ENCODE measurements at regions not wholly inside any gene's neighbourhood (a gene's known extent, or its start where the extent isn't known, plus 50 kb on each side); places are given as distances from the start of the nearest gene placed in this dataset.
"Not testable (repeated sequence)": the region's sequence is repeated elsewhere in the genome, so short reads cannot be mapped to it uniquely, and the experiment has no call there.

DNA sequence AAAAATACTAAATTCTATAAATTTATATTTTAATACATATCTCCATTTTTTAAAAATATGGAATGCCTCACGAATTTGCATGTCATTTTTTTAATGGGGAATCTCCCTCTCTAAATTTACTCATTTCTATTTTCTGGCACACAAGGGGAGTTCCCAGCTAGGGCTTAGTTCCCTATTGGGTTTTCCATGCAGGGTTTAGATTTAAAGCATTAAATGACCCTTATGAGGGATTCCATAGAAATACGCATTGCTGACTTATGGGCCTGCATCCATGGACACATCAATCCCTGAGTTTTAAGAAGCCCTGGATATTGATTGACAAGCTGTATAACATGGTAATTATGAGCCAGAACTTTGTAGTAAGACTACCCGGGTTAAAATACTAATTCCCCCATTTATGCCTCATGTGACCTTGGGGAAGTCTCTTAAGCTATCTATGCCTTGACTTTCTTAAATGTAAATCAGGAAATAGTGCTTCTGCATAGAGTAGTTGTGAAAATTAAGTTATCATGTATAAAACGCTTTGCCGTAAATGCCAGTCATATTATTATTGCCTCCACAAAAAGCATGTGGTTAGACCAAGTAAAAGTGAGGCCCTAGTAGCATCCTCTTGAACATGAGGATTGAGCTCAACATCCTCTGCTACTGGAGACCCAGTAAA is 78.8 kb upstream of the ANKRD1 start:
- in situ Hi-C loops (cut with MboI; ENCODE audit: low sequenced_read_pairs, unreplicated experiment): loop anchor here (10.0 kb wide), 1 partner anchor 245 kb away; no protein-coding TSS in a partner anchor
- TF ChIP-seq, protein P1, sequence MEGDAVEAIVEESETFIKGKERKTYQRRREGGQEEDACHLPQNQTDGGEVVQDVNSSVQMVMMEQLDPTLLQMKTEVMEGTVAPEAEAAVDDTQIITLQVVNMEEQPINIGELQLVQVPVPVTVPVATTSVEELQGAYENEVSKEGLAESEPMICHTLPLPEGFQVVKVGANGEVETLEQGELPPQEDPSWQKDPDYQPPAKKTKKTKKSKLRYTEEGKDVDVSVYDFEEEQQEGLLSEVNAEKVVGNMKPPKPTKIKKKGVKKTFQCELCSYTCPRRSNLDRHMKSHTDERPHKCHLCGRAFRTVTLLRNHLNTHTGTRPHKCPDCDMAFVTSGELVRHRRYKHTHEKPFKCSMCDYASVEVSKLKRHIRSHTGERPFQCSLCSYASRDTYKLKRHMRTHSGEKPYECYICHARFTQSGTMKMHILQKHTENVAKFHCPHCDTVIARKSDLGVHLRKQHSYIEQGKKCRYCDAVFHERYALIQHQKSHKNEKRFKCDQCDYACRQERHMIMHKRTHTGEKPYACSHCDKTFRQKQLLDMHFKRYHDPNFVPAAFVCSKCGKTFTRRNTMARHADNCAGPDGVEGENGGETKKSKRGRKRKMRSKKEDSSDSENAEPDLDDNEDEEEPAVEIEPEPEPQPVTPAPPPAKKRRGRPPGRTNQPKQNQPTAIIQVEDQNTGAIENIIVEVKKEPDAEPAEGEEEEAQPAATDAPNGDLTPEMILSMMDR (IDR thresholded peaks at IDR 0.05; ENCODE audit: borderline replicate concordance, control extremely low read depth, extremely low read depth, insufficient read depth, missing control alignments): no peak
- no peak for DNase-seq (ENCODE audit: low spot score)

DNA sequence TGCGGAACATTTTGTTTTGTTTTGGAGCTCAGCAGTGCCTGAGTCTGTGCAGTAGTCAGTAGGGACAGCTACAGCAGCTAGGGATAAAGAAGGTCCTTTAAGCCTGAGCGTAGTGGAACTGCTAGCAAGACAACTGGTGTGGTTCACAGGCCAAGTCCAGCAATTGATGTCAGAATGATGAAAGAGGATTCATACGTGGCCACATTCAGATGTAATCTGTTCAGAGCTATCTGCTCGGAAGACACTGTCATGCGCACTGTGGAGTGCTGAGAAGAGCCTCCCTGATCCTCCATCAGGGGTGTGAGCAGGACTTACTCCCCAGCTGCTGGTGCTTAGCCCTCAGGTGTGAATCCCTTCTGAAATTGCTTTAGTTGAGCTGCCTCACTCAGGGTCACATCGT is 79.6 kb upstream of the ANKRD1 start:
- in situ Hi-C loops (cut with MboI; ENCODE audit: low sequenced_read_pairs, unreplicated experiment): loop anchor here (10.0 kb wide), 1 partner anchor 244 kb away; no protein-coding TSS in a partner anchor
- DNase-seq (ENCODE audit: low spot score): no peak
- TF ChIP-seq, protein P1 (IDR thresholded peaks at IDR 0.05; ENCODE audit: borderline replicate concordance, control extremely low read depth, extremely low read depth, insufficient read depth, missing control alignments): no peak

DNA sequence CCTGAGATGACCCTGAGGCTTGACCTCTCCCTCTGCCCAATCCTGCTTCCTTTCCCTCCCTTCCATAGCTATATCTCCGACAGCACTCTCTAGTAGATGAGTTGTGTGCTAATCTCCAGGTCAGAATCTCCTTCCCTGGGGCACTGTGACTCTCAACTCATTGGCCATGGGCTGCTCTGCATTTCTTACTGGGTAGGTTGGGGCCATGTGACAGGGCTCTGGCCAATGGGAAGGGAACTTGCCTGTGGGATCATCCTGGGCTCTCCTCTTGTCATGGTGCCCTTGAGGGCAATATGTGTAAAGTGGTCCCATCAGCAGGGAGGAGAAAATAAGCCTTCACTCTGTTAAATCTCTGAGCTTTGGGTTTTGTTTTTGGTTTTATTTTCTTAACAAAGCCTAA is 80.1 kb upstream of the ANKRD1 start:
- TF ChIP-seq, protein P1 (IDR thresholded peaks at IDR 0.05; ENCODE audit: borderline replicate concordance, control extremely low read depth, extremely low read depth, insufficient read depth, missing control alignments): no peak
- DNase-seq (ENCODE audit: low spot score): no peak
- in situ Hi-C loops (cut with MboI; ENCODE audit: low sequenced_read_pairs, unreplicated experiment): loop anchor here (10.0 kb wide), 1 partner anchor 244 kb away; no protein-coding TSS in a partner anchor

DNA sequence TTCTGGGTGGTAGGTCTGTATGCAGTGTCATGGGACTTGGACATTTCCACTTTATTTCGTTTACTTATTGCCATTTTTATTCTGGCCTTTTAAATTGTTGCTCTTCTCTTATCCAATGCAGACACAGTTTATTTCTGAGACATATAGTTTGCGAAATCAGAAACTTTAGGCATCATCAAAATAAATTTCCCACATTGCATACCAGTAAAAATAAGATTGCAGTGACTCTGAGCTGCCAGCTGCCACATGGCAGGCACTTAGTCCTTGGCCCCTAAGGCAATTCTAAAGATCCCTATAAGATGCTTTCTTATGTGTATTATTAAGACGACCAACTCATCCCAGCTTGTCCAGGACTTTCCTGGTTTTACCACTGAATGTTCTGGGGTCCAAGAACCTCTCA is 81.8 kb upstream of the ANKRD1 start:
- TF ChIP-seq, protein P1 (IDR thresholded peaks at IDR 0.05; ENCODE audit: borderline replicate concordance, control extremely low read depth, extremely low read depth, insufficient read depth, missing control alignments): no peak
- DNase-seq (ENCODE audit: low spot score): no peak
- in situ Hi-C loops (cut with MboI; ENCODE audit: low sequenced_read_pairs, unreplicated experiment): loop anchor here (10.0 kb wide), 1 partner anchor 242 kb away; no protein-coding TSS in a partner anchor

DNA sequence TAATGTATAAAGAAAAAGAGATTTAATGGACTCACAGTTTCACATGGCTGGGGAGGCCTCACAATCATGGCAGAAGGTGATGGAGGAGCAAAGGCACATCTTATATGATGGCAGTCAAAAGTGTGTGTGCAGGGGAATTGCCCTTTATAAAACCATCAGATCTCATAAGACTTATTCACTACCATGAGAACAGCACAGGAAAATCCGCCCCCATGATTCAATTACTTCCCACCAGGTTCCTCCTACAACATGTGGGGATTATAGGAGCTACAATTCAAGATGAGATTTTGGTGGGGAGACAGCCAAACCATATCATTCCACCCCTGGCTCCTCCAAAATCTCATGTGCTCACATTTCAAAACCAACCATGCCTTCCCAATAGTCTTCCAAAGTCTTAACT is 82.5 kb upstream of the ANKRD1 start:
- in situ Hi-C loops (cut with MboI; ENCODE audit: low sequenced_read_pairs, unreplicated experiment): loop anchor here (10.0 kb wide), 1 partner anchor 241 kb away; no protein-coding TSS in a partner anchor
- not testable (repeated sequence) for DNase-seq (ENCODE audit: low spot score)

DNA sequence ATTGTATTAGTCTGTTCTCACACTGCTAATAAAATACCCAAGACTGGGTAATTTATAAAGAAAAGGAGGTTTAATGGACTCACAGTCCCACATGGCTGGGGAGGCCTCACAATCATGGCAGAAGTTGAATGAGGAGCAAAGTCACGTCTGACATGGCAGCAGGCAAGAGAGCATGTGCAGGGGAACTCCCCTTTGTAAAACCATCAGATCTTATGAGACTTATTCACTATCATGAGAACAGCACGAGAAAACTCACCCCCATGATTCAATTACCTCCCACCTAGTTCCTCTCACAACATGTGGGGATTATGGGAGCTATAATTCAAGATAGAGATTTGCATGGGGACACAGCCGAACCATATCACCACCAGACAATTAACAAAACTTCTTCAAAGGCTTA is 84.4 kb upstream of the ANKRD1 start:
- not testable (repeated sequence) for DNase-seq (ENCODE audit: low spot score)
- in situ Hi-C loops (cut with MboI; ENCODE audit: low sequenced_read_pairs, unreplicated experiment): loop anchor here (10.0 kb wide), 1 partner anchor 240 kb away; no protein-coding TSS in a partner anchor

DNA sequence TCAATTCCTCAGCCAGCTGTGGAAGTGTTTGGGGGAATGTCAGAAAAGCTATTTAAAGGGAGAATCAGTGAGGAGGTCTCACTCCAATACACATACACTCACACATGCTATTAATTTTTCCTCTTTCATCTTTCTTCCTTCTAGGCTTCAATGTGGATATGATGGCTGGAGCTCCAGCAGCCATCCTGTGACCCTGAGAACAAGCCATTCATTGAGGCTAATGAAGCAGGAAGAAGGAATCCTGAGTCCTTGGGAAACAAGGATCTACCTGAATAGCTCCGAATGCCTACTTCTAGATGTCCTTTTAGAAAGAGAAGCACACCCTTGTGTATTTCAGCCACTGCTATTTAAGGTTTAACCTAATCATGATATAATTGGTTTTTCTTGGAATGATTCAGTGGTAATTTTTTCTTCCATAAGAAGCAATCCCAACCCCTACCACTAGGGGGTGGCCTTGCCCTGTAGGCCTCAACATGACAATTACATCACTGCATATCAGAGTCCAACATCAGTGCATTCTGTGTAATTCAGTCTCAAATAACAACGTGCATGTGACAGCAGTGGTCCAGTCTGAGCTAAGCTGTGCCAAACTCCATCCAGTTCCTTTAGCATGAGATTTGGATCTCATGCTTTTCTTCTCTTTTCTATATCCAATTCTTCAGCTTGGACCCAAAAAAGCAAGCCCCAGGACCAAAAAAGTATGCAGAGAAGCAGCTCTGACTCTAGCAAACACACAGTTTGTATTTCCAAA is 85.3 kb upstream of the ANKRD1 start:
- no peak for DNase-seq (ENCODE audit: low spot score)
- in situ Hi-C loops (cut with MboI; ENCODE audit: low sequenced_read_pairs, unreplicated experiment): loop anchor here (10.0 kb wide), 1 partner anchor 239 kb away; no protein-coding TSS in a partner anchor
- TF ChIP-seq, protein P1 (IDR thresholded peaks at IDR 0.05; ENCODE audit: borderline replicate concordance, control extremely low read depth, extremely low read depth, insufficient read depth, missing control alignments): peak; percentile 68
